WTC11 (cell line): ENCODE measurements at regions not wholly inside any gene's neighbourhood (a gene's known extent, or its start where the extent isn't known, plus 50 kb on each side); places are given as distances from the start of the nearest gene placed in this dataset.
"Not testable (repeated sequence)": the region's sequence is repeated elsewhere in the genome, so short reads cannot be mapped to it uniquely, and the experiment has no call there.

ENCODE experiments used
- GABPB1 ChIP-seq: sonication (generic); formaldehyde crosslinking; IDR thresholded peaks from 2 replicates; pipeline ENCODE4 v1.8.1; 2023; ENCODE audit warnings: mild to moderate bottlenecking, missing genetic modification reagents
- JUN ChIP-seq: sonication (generic); formaldehyde crosslinking; IDR thresholded peaks from 2 replicates; pipeline ENCODE4 v1.8.0; 2023; ENCODE audit warnings: mild to moderate bottlenecking, missing genetic modification reagents
- NFE2L1 ChIP-seq: sonication (generic); formaldehyde crosslinking; IDR thresholded peaks from 2 replicates; pipeline ENCODE4 v1.8.1; 2023; ENCODE audit warnings: missing genetic modification reagents
- TEAD4 ChIP-seq: sonication (generic); formaldehyde crosslinking; IDR thresholded peaks from 2 replicates; pipeline ENCODE4 v1.8.0; 2022; ENCODE audit warnings: mild to moderate bottlenecking, missing genetic modification reagents
- TF ChIP-seq, protein P1 (sequence below): fragments of 200-600 bp; IDR thresholded peaks from 2 replicates; pipeline ENCODE4 v1.8.0; 2022; ENCODE audit warnings: antibody characterized with exemption
- TF ChIP-seq, protein P2 (sequence below): sonication (generic); formaldehyde crosslinking; IDR thresholded peaks from 2 replicates; pipeline ENCODE4 v1.8.1; 2023; ENCODE audit warnings: mild to moderate bottlenecking, missing genetic modification reagents, moderate library complexity
- TF ChIP-seq, protein P3 (sequence below): sonication (generic); formaldehyde crosslinking; IDR thresholded peaks from 2 replicates; pipeline ENCODE4 v1.8.0; 2023; ENCODE audit warnings: mild to moderate bottlenecking, missing genetic modification reagents
- TF ChIP-seq, protein P4 (sequence below): sonication (generic); formaldehyde crosslinking; conservative IDR thresholded peaks from 2 replicates; pipeline ENCODE4 v1.8.1; 2023; ENCODE audit warnings: mild to moderate bottlenecking, low read depth, missing genetic modification reagents, moderate library complexity

DNA sequence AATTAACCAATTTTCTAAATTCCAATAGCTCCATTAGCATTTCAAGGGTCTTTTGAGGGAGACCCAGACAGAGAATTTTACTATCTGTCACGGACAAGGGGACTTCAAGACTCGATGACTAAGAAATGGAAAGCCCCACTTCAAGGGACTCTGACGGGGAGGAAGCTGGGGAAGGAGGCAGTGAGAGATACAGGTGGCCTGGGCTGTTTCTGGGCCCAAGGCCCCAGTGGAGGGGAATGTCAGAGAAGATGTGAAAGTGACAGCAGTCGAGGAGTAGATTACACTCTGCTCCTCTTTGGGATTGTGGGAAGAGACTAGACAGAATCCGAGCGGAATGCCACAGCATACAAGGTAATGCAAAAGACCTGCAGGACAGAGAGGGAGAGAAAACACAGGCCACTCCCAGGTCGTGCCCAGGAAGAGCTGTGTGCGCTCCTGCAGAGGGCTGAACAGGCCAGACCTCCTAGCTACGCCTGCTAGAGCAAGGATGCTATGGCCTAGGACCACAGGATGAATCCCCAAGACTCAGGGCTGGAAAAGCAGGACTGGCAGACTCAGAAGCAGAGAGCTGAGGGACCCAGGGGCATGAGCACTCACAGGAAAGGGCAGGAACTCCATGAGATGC lies 321.5 kb upstream of the CHRNA7 start:
- TF ChIP-seq, protein P1, sequence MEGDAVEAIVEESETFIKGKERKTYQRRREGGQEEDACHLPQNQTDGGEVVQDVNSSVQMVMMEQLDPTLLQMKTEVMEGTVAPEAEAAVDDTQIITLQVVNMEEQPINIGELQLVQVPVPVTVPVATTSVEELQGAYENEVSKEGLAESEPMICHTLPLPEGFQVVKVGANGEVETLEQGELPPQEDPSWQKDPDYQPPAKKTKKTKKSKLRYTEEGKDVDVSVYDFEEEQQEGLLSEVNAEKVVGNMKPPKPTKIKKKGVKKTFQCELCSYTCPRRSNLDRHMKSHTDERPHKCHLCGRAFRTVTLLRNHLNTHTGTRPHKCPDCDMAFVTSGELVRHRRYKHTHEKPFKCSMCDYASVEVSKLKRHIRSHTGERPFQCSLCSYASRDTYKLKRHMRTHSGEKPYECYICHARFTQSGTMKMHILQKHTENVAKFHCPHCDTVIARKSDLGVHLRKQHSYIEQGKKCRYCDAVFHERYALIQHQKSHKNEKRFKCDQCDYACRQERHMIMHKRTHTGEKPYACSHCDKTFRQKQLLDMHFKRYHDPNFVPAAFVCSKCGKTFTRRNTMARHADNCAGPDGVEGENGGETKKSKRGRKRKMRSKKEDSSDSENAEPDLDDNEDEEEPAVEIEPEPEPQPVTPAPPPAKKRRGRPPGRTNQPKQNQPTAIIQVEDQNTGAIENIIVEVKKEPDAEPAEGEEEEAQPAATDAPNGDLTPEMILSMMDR = not testable (repeated sequence)
- not testable (repeated sequence) for TF ChIP-seq TEAD4, GABPB1, NFE2L1, JUN (CRISPR knock-in tag)
- TF ChIP-seq, protein P2, sequence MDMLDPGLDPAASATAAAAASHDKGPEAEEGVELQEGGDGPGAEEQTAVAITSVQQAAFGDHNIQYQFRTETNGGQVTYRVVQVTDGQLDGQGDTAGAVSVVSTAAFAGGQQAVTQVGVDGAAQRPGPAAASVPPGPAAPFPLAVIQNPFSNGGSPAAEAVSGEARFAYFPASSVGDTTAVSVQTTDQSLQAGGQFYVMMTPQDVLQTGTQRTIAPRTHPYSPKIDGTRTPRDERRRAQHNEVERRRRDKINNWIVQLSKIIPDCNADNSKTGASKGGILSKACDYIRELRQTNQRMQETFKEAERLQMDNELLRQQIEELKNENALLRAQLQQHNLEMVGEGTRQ (CRISPR knock-in tag) = not testable (repeated sequence)
- TF ChIP-seq, protein P3, sequence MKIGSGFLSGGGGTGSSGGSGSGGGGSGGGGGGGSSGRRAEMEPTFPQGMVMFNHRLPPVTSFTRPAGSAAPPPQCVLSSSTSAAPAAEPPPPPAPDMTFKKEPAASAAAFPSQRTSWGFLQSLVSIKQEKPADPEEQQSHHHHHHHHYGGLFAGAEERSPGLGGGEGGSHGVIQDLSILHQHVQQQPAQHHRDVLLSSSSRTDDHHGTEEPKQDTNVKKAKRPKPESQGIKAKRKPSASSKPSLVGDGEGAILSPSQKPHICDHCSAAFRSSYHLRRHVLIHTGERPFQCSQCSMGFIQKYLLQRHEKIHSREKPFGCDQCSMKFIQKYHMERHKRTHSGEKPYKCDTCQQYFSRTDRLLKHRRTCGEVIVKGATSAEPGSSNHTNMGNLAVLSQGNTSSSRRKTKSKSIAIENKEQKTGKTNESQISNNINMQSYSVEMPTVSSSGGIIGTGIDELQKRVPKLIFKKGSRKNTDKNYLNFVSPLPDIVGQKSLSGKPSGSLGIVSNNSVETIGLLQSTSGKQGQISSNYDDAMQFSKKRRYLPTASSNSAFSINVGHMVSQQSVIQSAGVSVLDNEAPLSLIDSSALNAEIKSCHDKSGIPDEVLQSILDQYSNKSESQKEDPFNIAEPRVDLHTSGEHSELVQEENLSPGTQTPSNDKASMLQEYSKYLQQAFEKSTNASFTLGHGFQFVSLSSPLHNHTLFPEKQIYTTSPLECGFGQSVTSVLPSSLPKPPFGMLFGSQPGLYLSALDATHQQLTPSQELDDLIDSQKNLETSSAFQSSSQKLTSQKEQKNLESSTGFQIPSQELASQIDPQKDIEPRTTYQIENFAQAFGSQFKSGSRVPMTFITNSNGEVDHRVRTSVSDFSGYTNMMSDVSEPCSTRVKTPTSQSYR (CRISPR knock-in tag) = not testable (repeated sequence)
- TF ChIP-seq, protein P4, sequence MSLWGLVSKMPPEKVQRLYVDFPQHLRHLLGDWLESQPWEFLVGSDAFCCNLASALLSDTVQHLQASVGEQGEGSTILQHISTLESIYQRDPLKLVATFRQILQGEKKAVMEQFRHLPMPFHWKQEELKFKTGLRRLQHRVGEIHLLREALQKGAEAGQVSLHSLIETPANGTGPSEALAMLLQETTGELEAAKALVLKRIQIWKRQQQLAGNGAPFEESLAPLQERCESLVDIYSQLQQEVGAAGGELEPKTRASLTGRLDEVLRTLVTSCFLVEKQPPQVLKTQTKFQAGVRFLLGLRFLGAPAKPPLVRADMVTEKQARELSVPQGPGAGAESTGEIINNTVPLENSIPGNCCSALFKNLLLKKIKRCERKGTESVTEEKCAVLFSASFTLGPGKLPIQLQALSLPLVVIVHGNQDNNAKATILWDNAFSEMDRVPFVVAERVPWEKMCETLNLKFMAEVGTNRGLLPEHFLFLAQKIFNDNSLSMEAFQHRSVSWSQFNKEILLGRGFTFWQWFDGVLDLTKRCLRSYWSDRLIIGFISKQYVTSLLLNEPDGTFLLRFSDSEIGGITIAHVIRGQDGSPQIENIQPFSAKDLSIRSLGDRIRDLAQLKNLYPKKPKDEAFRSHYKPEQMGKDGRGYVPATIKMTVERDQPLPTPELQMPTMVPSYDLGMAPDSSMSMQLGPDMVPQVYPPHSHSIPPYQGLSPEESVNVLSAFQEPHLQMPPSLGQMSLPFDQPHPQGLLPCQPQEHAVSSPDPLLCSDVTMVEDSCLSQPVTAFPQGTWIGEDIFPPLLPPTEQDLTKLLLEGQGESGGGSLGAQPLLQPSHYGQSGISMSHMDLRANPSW (CRISPR knock-in tag) = not testable (repeated sequence)
